WTC11 (cell line): ENCODE measurements at regions not wholly inside any gene's neighbourhood (a gene's known extent, or its start where the extent isn't known, plus 50 kb on each side); places are given as distances from the start of the nearest gene placed in this dataset.
"Not testable (repeated sequence)": the region's sequence is repeated elsewhere in the genome, so short reads cannot be mapped to it uniquely, and the experiment has no call there.

Source experiments
- CTCF ChIP-seq: fragments of 200-600 bp; IDR thresholded peaks from 2 replicates; pipeline ENCODE4 v1.8.0; 2022; ENCODE audit warnings: antibody characterized with exemption
- ETV6 ChIP-seq: sonication (generic); formaldehyde crosslinking; IDR thresholded peaks from 2 replicates; pipeline ENCODE4 v1.8.1; 2022; ENCODE audit warnings: mild to moderate bottlenecking, missing genetic modification reagents
- ZBTB21 ChIP-seq: sonication (generic); formaldehyde crosslinking; IDR thresholded peaks from 2 replicates; pipeline ENCODE4 v1.8.1; 2023; ENCODE audit warnings: mild to moderate bottlenecking, missing genetic modification reagents, borderline replicate concordance
- TF ChIP-seq, protein P1 (sequence below): sonication (generic); formaldehyde crosslinking; conservative IDR thresholded peaks from 2 replicates; pipeline ENCODE4 v1.8.1; 2022; ENCODE audit warnings: mild to moderate bottlenecking, missing genetic modification reagents

- TF ChIP-seq CTCF; ZBTB21; ETV6 (CRISPR knock-in tag): not testable (repeated sequence)
- TF ChIP-seq, protein P1, sequence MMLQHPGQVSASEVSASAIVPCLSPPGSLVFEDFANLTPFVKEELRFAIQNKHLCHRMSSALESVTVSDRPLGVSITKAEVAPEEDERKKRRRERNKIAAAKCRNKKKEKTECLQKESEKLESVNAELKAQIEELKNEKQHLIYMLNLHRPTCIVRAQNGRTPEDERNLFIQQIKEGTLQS (CRISPR knock-in tag): not testable (repeated sequence)
Observed at GRCh38 chr15:30802001-30802400, 101.7 kb upstream of the FAN1 start.
